Kidney tubule cell (primary cell): ENCODE measurements at regions not wholly inside any gene's neighbourhood (a gene's known extent, or its start where the extent isn't known, plus 50 kb on each side); places are given as distances from the start of the nearest gene placed in this dataset.
A peak's percentile ranks its signal among the peaks of the same experiment; 100 is the strongest.

Source experiments
- DNase-seq: peaks from one replicate; pipeline ENCODE4 v3.0.0-alpha.2; 2018; ENCODE audit warnings: low spot score

GRCh38 chr14:76603713-76604112 lies 157.6 kb upstream of the VASH1 start:
- DNase-seq = no peak

DNA sequence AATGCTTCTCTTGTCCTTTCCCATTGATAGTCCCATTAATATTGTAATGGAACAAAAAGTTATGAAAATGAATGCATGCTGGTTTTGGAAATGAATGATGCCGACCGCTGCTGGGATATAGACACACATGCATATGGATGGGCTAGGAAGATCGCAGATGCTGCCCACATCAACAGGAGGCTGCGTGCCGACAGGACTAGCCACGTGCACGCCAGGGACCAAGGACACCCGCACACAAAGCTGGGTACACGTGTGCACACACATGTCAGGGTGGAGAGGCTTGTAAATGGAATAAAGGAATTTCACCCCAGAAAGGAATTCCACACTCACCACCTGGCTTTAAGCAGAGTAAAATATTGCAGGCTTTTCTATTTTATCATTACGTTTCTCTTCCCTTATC lies 153.8 kb upstream of the VASH1 start:
- no peak for DNase-seq

GRCh38 chr14:76612654-76613053 lies 148.6 kb upstream of the VASH1 start:
- DNase-seq = no peak

GRCh38 chr14:76613616-76614015 lies 147.7 kb upstream of the VASH1 start:
- DNase-seq = no peak

GRCh38 chr14:76615331-76615730 lies 145.9 kb upstream of the VASH1 start:
- DNase-seq = no peak

DNA sequence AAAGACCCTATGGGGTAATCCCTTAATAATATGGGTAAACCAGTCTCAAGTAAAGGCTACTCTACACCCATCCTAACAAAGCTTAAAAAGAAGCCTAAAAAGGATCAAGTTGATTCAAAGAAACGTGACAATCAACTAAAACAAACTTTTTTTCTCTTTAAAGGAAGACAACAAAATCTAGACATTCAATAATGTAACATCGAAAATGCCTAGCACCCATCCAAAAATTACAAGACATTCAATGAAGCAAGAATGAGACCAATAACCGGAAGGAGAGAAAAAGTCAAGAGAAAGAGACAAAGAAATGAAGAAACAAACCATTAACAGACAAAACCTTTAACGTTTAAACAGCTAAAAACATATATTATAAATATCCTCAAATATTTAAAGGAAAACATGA lies 143.8 kb upstream of the VASH1 start:
- DNase-seq = no peak

- no peak for DNase-seq
Observed at GRCh38 chr14:76636602-76637001, 124.7 kb upstream of the VASH1 start.

GRCh38 chr14:76638841-76639240 lies 122.4 kb upstream of the VASH1 start:
- DNase-seq = no peak

DNA sequence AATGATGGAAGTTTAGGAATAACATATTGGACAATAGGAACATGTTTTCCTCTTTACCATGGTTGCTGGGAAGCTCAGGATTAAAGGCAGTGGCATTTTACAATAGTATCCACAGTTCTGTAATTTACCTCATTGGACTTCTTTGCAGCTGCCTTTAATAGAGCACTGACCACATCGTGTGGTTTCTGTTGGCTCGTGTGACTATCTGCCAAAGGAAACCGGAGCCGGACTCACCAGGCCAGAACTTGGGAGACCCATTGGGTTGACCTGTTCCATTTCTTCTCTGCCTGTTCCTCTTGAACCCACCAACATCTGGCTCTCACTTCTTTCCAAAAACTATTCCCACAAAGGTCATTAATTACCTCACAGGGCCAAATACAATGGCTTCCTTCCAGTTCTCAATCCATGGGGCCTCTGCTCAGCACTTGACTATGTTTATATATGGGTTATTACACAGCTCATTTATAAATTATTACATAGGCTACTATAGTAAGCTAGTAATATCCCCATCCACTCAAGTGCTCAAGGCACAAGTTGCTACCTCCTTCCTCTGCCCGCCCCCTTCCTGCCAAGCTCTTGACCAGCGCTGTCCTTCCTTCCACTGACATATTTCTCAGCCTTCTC lies 121.5 kb upstream of the VASH1 start:
- no peak for DNase-seq

- DNase-seq = no peak
Observed at GRCh38 chr14:76640923-76641395, 120.3 kb upstream of the VASH1 start.

DNA sequence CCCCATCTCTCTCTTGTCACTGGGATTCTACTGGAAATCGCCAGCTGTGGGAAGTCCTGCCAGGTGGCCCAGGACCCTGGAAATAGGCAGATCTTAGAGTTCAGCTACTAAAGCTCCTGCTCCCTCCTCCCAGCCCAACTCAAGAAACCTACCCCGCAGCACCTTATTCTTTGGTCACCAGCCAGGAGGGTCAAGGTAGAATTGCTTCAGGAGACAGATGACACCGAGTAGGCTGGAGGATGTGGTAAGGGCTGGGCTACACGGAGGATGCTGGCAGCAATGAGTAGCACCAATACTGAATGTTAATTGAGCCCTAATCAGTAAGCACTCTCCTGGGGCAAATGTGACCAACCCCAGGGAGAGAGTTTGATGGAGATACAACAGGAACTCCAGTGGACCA lies 119.7 kb upstream of the VASH1 start:
- DNase-seq = no peak

DNA sequence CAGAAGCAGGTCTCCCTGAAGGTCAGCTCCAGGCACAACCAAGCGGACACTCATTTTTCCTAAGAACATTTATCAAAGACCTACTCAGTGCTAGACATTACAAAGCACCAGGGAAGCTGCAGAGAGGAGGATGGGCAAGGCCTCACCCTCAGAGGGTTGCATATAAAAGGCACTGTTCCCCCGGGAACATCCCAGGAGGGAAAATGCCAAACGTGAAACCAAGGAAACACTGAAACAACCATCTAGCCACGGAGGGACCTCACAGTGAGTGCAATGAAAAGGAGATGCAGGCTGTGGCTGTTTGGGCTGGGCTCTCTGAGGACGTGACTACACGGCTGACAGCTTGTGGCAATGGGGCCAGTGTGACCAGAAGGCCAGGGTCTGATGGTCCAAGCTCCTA lies 117.4 kb upstream of the VASH1 start:
- no peak for DNase-seq

DNA sequence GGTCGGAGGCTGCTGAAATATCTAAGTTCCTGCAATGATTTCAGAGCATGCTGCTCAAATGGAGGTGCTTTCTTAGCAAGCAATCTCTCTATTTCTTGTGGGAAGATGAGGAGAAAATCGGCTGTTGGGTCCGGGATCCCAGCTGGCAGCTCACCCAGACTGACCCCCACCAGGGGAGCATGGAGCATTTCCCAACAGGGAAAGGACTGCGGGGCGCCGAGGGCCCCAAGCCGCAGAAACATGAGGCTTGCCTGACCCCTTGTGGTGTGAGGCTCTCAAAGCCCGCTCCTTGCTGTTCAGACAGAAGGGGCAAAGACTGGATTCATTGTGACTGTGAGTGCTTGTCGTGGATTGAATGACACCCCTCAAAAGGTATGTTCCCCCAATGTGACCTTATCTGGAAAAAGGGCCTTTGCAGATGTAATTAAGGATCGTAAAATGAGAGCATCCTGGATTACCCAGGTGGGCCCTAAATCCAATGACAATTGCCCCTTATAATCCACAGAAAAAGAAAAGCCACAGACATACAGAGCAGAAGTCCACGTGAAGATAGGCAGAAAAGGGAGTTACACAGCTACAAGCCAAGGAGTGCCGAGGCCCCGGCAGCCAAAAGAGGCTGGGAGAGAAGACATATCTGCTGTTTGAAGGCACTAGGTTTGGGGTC lies 116.3 kb upstream of the VASH1 start:
- peak; percentile 28 for DNase-seq

DNA sequence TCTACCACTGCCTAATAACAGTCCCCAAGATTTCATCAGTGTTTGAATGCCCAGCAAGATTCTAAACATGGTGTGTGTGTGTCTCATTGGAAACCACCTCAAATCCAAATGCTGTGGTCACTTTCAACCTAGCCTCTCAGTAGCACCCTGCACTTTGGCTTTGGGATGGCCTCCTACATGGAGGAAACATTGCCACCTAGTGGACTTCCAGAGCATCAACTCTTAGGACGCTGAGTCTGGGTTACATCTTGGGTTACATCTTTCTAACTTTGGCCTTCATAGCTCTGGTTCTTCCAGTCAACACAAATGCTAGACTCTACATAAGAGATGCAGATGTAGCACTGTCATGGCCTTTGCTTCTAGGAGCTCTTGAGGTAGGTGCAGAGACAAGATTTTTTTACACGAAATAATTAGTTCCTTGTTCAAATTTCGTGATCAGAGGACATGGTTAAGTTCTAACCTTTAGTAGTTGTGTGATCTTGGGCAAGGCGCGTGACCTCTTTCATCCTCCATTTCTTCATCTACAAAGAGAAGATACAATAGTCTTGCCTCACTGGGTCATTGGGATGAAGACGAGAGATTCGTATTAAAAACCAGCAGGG lies 113.5 kb upstream of the VASH1 start:
- DNase-seq = peak; percentile 58

GRCh38 chr14:76651410-76652055 lies 109.7 kb upstream of the VASH1 start:
- DNase-seq = no peak

- no peak for DNase-seq
Observed at GRCh38 chr14:76653875-76654572, 107.2 kb upstream of the VASH1 start.

DNA sequence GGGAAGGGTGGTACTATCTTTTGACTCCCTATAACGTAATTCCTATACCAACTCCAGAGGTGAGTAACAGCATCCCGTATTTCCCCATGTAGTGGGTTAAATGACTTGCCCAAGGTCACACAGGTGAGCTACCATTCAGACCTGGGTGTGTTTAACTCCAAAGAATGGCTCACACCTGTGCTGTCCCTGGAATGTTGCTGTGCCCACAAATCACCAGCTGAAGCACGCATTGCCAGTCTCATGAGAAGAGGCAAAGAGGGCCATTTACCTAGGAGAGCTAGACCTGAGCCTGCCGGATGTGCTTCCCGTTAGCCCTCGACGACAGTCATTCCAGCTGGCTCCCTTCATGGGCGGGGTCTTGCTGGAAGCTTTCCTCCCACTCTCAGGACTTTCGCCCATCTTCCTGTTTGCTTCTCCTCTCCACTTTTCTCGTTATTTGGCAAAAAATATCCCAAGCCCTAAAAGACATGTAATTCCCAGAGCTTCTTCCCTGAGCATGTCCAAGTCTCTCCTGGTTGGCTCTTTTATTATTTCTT lies 106.6 kb upstream of the VASH1 start:
- DNase-seq = peak; percentile 41

- DNase-seq = no peak
Observed at GRCh38 chr14:76655331-76655730, 105.9 kb upstream of the VASH1 start.

GRCh38 chr14:76656592-76656991 lies 104.7 kb upstream of the VASH1 start:
- DNase-seq = no peak

DNA sequence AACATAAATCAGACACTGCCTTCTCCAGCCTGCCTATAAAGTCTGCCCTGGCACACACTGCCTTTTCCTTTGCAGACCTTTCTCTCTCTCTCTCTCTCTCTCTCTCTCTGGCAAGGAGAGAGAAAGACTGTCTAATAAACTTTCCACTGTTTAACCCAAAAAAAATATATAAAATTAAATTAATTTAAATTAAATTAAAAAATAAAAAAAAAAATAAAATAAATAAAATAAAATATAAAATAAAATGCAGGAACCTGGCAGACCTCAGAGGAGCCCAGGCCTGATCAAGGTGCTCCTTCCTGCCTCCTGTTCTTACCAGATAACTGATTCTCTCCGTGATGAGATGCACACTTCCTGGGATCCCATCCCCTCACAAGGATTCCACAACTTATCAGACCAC lies 103.9 kb upstream of the VASH1 start:
- no peak for DNase-seq

- DNase-seq = no peak
Observed at GRCh38 chr14:76657846-76658245, 103.4 kb upstream of the VASH1 start.

DNA sequence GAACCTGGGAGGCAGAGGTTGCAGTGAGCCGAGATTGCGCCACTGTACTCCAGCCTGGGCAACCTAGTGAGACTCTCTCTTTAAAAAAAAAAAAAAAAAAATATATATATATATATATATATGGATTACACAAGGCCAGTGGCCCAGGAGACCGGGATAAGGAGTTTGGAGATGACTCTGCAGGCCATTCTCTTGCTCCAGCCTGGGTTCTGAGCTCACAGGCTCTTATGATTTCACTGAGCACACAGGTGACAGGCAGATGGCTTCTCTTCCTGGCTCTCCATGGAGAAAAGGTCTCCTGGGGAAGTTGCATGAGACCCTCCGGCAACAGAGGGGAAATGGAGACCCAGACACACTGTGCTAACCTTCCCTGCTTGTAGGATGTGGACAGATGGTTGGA lies 98.7 kb upstream of the VASH1 start:
- no peak for DNase-seq
